GM10266 (cell line): ENCODE measurements at regions not wholly inside any gene's neighbourhood (a gene's known extent, or its start where the extent isn't known, plus 50 kb on each side); places are given as distances from the start of the nearest gene placed in this dataset.

Experiments used
- DNase-seq: peaks from one replicate; pipeline ENCODE4 v3.0.0; 2012; ENCODE audit errors: extremely low spot score
- TF ChIP-seq, protein P1 (sequence below): IDR thresholded peaks from 2 replicates; pipeline ENCODE4 v1.5.1; 2012; ENCODE audit warnings: mild to moderate bottlenecking, low read depth; ENCODE audit not compliant: control insufficient read depth, insufficient read depth; ENCODE audit errors: missing control alignments

DNA sequence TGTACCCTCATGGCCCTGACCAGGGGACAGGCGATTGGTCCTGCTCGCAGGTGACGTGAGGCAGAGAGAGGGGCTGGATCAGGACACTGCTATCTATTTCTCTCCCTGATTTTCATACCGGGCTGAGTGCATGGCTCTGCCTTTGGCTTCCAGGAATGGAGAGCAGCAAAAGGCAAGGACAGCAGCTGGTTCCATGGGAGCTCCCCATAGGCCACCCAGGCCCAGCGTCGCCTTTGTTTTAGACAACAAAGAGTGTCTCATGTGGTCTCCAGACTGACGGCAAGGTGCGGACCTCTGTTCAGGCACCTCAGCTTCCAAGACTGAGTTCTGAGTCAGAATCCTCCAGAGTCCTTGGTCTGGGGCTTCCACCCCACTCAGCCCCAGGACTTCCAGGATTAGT, 123.1 kb downstream of the VEGFA start:
- TF ChIP-seq, protein P1, sequence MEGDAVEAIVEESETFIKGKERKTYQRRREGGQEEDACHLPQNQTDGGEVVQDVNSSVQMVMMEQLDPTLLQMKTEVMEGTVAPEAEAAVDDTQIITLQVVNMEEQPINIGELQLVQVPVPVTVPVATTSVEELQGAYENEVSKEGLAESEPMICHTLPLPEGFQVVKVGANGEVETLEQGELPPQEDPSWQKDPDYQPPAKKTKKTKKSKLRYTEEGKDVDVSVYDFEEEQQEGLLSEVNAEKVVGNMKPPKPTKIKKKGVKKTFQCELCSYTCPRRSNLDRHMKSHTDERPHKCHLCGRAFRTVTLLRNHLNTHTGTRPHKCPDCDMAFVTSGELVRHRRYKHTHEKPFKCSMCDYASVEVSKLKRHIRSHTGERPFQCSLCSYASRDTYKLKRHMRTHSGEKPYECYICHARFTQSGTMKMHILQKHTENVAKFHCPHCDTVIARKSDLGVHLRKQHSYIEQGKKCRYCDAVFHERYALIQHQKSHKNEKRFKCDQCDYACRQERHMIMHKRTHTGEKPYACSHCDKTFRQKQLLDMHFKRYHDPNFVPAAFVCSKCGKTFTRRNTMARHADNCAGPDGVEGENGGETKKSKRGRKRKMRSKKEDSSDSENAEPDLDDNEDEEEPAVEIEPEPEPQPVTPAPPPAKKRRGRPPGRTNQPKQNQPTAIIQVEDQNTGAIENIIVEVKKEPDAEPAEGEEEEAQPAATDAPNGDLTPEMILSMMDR: no peak

DNA sequence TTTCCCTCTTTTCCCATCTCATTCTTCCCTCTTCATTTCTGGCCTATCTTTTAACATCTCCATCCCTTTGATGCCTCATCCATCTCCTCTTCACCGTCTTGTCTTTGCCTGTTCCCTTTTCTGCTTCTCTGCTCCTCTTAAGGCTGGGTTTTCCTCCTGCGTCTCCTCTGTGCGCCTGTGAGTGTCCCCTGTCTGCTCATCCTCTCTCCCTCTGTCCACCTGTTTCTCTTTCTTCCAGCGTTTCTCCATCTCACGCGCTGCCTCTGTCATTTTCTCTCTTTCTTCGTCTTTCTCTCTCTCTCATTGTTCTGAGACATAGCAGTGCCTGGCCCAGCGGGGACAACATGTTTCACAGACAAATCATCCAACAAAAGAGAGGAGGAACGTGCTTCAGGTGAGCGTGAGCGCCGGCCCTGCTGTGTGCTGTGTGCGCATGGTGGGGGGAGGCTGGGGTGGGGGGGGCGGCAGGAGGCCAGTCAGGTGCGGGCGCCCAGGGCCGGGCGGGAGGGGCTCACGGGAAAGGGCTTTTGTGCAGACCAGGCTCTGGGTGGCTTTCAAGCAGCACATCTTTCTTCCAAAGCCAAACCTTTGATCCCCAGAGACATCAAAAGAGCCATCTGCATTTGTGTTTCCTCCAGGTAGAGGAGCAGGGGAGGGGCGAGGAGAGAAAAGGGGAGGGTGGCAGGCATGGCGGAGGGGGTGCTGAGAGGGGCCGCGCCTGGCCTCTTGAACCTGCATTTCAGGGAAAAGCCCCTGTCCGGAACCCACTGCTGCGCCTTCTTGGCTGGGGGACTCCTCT, 121.3 kb downstream of the VEGFA start:
- TF ChIP-seq, protein P1: no peak
- no peak for DNase-seq

More for the DNA sequence above, 123.1 kb downstream of the VEGFA start:
- DNase-seq: no peak

DNA sequence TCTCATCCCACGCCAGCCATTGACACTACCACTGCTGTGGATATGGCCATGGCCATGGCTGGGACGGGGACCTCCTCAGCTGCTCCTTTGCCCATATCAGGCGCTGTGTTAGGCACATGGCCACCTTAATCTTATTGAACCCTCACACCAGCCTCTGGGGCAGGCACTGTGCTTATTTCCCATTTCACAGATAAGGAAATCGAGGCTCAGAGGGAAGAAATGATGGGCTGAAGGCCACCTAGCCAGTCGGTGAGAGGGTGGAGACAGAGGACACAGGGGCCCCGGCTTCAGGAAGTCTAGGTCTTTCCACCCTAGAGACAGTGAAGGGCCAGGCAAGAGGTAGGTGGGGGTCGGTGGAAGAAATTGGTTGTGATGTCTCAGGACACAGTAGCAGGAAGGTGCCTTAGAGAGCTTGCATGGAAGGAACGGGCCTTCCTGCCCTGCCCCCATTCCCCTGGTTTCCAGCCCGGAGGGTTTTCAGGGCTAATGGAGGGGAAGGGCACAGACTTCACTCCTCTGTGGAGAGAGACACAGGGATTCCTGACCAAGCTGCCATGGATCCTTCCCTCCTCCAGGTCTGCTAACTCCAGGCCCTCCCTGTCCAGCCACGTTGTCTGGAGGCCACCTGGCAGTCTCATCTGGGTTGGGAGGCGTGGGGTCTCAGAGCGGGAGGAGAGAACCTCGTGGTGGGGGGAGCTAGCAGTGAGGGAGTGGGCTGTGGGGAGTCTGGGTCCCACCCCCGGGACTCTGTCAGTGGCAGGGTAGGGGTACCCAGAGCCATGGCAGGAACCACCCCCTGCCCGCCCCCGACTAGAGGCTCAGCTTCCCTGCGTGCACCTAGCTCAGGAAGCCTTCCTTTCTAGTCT, 120.4 kb downstream of the VEGFA start:
- TF ChIP-seq, protein P1: no peak
- DNase-seq: no peak

DNA sequence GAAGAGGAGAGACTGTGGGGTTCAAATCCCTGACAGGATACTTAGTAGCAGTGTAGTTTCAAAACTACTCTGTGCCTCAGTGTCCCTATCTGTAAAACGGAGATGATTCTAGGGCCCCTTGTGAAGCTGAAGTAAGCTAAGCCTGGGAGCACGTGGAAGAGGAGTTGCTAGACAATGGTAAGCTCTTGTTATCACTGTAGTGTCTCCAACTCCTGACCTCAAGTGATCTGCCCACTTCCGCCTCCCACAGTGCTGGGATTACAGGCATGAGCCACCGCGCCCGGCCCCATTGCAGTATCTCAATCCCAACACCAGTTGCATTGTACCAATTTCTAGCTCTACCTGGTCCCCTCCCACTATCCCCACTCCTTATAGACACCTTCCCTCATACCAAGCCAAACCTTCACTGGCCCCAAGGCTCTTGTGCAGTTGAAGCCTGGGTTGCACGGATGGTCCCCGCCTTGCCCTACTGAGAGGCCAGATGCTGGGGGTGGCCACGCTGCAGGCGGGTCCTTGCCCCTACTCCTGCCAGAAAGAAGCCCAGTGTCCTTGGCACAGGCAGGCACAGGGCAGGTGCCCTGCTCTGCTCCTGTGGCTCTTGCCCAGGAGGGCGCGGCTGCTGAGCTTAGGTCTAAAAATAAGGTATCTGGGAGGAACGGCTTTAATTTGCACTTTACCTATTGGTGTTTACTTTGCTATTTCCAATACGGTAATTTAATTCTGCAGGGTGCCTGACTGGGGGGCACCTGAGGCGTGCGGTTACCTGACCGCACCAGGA, 118.1 kb downstream of the VEGFA start:
- no peak for DNase-seq
- TF ChIP-seq, protein P1: no peak

DNA sequence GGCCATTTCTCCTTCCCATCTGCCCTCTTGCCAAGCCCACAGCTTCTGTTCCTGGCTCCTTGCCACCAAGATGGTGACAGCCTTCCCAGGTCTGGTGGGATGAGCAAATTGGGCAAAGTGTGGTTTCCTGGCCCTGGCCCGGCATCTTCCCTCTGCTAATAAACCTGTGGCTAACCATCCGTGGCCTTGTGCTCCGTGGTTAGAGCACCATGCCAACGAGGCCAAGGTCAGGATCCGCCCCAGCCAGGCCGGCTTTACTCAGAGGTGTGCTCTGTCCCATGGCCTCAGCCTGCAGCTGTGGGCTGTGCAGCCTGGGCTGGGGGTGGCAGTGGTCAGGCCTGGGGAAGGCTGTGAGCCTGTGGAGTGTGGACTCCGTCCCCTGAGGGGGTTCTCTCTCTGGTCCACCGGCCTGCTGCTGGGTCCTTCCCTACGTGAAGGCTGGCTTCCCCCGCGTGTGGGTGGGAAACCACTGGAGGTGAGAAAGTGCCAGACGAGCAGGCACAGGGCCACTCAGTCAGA, 117.4 kb downstream of the VEGFA start:
- no peak for DNase-seq

DNA sequence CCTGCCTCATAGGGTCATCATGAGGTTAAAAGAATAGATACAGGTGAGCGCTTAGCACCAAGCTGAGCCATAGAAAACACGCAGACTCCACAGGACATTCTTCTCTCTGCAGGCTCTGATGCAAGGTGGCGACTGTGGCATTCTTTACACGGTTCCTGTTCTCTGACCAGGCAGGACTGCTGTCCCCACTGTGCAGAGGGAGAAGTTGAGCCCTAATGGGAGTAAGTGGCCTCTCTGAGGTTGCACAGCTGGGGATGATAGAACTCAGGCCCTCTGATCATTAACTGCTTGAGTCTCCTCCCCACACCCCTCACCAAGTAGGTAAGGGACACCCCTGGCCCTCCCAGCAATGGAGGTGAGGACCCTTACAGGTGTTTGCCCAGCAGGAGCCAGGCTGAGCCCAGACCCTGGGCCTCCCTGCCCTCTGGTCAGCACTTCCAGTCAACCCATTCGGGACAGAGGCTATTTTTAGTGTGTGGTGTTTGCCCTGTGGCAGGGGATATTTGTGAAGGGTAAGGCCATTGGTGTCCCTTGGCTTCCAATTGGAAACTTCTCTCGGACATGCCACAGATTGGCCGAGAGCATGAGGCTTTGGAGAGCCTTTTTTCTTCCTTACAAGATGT, 116.8 kb downstream of the VEGFA start:
- DNase-seq: no peak

More for the DNA sequence above, 117.4 kb downstream of the VEGFA start:
- TF ChIP-seq, protein P1: no peak

More for the DNA sequence above, 116.8 kb downstream of the VEGFA start:
- TF ChIP-seq, protein P1: no peak
